ENCODE measurements at regions not wholly inside any gene's neighbourhood (a gene's known extent, or its start where the extent isn't known, plus 50 kb on each side); places are given as distances from the start of the nearest gene placed in this dataset.
A peak's percentile ranks its signal among the peaks of the same experiment; 100 is the strongest.

DNA sequence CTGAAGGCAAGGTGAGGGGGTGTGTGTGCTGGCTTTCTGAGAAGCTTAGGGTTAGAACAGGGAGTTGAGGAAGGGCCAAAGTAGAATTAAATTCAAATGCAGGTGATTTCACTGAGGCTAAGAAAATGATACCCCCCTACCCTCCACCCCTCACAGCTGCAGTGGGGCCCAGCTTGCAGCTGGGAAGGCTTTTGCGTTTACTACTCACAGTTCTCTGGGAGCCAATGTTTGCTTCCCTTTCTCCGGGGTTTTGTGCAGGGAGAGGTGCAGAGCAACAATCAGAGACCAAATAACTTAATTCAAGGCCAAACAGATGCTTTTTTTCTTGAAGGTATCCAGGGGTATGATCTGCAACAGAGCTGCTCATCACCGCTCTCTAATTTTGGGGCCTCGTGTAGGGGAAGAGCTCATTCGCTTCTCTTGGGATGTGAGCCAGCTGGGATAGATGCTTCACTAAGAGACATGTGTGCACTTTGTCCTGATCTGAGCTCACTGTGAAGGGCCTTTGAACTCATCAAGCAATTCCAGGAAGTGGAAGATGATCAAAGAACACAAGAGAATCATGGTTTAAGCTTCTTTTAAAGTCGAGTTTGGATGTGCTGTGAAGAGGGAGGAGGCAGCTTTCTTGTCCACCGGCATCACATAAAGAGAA lies 122.7 kb upstream of the C1GALT1C1 start:
- H3F3A ChIP-seq (ENCODE audit: insufficient read depth, low read length) = no peaks in the 10 kb centered on the region
- peaks cover 89% of the 10 kb centered on the region for H3K4me1 ChIP-seq (ENCODE audit: insufficient read depth, low read length, severe bottlenecking)
- H3K79me2 ChIP-seq (ENCODE audit: insufficient read depth, low read length) = no peaks in the 10 kb centered on the region
- H3K27ac ChIP-seq (ENCODE audit: low read depth, low read length, poor library complexity, severe bottlenecking) = peak overlapping the region; percentile 99
- peaks cover 7% of the 10 kb centered on the region; the same call in 1 of the 2 replicates for H3K36me3 ChIP-seq (ENCODE audit: insufficient read depth, low read length)
- H3K4me2 ChIP-seq (ENCODE audit: low read length) = peak overlapping the region; percentile 96
- no peaks in the 10 kb centered on the region for H3K9me2 ChIP-seq (ENCODE audit: low read depth, low read length)
- no peaks in the 10 kb centered on the region for H3K27me3 ChIP-seq (ENCODE audit: insufficient read depth, low read length)
- no peak for TF ChIP-seq CTCF (IDR thresholded peaks at IDR 0.05; ENCODE audit: low read length)
- no peak for TF ChIP-seq EZH2 (IDR thresholded peaks at IDR 0.05; ENCODE audit: borderline replicate concordance, low read length)
- peak overlapping the region; percentile 99 for H3K9ac ChIP-seq (ENCODE audit: low read length)
- H2AFZ ChIP-seq (ENCODE audit: low read length) = no peak overlapping the region
- H4K20me1 ChIP-seq (ENCODE audit: insufficient read depth, low read length) = no peaks in the 10 kb centered on the region
- H3K9me3 ChIP-seq (ENCODE audit: low read length) = no peaks in the 10 kb centered on the region
- H3K4me3 ChIP-seq (ENCODE audit: low read depth, low read length, poor library complexity, severe bottlenecking) = peak overlapping the region; percentile 84

- Histone ChIP-seq H3K27ac (ENCODE audit: low read depth, low read length, poor library complexity, severe bottlenecking) (peak overlapping the region; percentile 99), H3K9me3 (ENCODE audit: low read length) (no peaks in the 10 kb centered on the region), H3K4me3 (ENCODE audit: low read depth, low read length, poor library complexity, severe bottlenecking) (peak overlapping the region; percentile 84), H3F3A (ENCODE audit: insufficient read depth, low read length) (no peaks in the 10 kb centered on the region), H4K20me1 (ENCODE audit: insufficient read depth, low read length) (no peaks in the 10 kb centered on the region), H3K27me3 (ENCODE audit: insufficient read depth, low read length) (no peaks in the 10 kb centered on the region), H2AFZ (ENCODE audit: low read length) (no peak overlapping the region), H3K9me2 (ENCODE audit: low read depth, low read length) (no peaks in the 10 kb centered on the region), H3K4me2 (ENCODE audit: low read length) (peak overlapping the region; percentile 96), H3K4me1 (ENCODE audit: insufficient read depth, low read length, severe bottlenecking) (peaks cover 89% of the 10 kb centered on the region), H3K36me3 (ENCODE audit: insufficient read depth, low read length) (no peaks in the 10 kb centered on the region; the same call in 1 of the 2 replicates), H3K79me2 (ENCODE audit: insufficient read depth, low read length) (no peaks in the 10 kb centered on the region), H3K9ac (ENCODE audit: low read length) (peak overlapping the region; percentile 99)
- TF ChIP-seq CTCF (IDR thresholded peaks at IDR 0.05; ENCODE audit: low read length) = no peak
Observed at GRCh38 chrX:120751683-120752082, 121.8 kb upstream of the C1GALT1C1 start.

DNA sequence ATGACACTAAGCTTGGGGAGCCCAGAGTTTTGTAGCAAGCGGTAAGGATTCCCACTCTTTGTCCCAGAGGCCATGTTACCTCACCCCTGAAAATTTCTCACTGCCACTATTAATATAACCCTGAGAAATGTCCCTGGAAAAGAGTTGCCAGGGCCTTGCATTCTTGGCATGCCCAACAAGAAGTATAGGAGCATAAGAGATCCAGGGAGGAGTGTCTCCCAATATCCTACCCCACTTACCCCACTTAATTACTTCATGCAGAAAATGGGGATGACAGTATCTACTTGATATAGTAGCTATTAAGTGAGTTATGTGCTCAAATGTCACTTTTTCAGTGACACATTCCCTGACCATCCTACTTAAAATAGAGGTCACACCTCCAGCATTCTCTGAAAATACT lies 120.5 kb upstream of the C1GALT1C1 start:
- no peaks in the 10 kb centered on the region for H3K79me2 ChIP-seq (ENCODE audit: insufficient read depth, low read length)
- peak overlapping the region; percentile 99 for H3K27ac ChIP-seq (ENCODE audit: low read depth, low read length, poor library complexity, severe bottlenecking)
- peaks cover under 1% of the 10 kb centered on the region; the same call in 1 of the 2 replicates for H3K9me3 ChIP-seq (ENCODE audit: low read length)

More for the DNA sequence above, 120.5 kb upstream of the C1GALT1C1 start:
- Histone ChIP-seq H3F3A (ENCODE audit: insufficient read depth, low read length) (no peaks in the 10 kb centered on the region), H3K27me3 (ENCODE audit: insufficient read depth, low read length) (no peaks in the 10 kb centered on the region), H3K4me3 (ENCODE audit: low read depth, low read length, poor library complexity, severe bottlenecking) (peak overlapping the region; percentile 84), H4K20me1 (ENCODE audit: insufficient read depth, low read length) (no peaks in the 10 kb centered on the region), H2AFZ (ENCODE audit: low read length) (no peak overlapping the region), H3K36me3 (ENCODE audit: insufficient read depth, low read length) (peaks cover 3% of the 10 kb centered on the region; the same call in 1 of the 2 replicates), H3K4me1 (ENCODE audit: insufficient read depth, low read length, severe bottlenecking) (peaks cover 89% of the 10 kb centered on the region), H3K9ac (ENCODE audit: low read length) (peak overlapping the region; percentile 99), H3K4me2 (ENCODE audit: low read length) (peak overlapping the region; percentile 96), H3K9me2 (ENCODE audit: low read depth, low read length) (no peaks in the 10 kb centered on the region)
- TF ChIP-seq EZH2 (IDR thresholded peaks at IDR 0.05; ENCODE audit: borderline replicate concordance, low read length) (no peak), CTCF (IDR thresholded peaks at IDR 0.05; ENCODE audit: low read length) (no peak)
